ENCODE measurements at regions not wholly inside any gene's neighbourhood (a gene's known extent, or its start where the extent isn't known, plus 50 kb on each side); places are given as distances from the start of the nearest gene placed in this dataset.

- TF ChIP-seq CTCF (IDR thresholded peaks at IDR 0.05) (no peak), POLR2A (IDR thresholded peaks at IDR 0.05) (no peak)
Measured at GRCh38 chr4:126435491-126435890, 1120.7 kb downstream of the FAT4 start.

All from lower leg skin (tissue), 3 donors.